AG20443 (cell line): ENCODE measurements at regions not wholly inside any gene's neighbourhood (a gene's known extent, or its start where the extent isn't known, plus 50 kb on each side); places are given as distances from the start of the nearest gene placed in this dataset.
"Not testable (repeated sequence)": the region's sequence is repeated elsewhere in the genome, so short reads cannot be mapped to it uniquely, and the experiment has no call there.

Source experiments
- DNase-seq: peaks from one replicate; pipeline ENCODE4 v3.0.0; 2012; ENCODE audit warnings: low spot score, mixed read lengths

DNA sequence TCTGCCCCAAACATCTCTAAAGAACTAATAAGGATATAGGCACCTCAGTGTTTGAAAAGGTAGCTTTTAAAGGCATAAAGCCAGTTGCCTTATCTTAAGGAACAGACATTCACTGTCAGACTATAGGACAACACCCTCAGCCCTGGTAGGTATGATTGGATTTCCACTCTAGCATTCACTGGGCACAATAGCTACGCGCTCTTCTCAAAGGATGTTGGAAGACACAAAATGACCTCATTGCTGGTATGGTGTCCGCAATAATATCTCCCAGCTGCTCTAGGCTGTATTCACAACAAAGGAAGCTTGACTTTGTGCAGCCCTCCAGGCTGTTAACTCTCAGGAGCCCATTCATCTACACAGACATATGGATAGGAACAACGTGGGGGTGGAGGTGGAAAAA, 119.4 kb upstream of the CXADR start:
- DNase-seq, result no peak

DNA sequence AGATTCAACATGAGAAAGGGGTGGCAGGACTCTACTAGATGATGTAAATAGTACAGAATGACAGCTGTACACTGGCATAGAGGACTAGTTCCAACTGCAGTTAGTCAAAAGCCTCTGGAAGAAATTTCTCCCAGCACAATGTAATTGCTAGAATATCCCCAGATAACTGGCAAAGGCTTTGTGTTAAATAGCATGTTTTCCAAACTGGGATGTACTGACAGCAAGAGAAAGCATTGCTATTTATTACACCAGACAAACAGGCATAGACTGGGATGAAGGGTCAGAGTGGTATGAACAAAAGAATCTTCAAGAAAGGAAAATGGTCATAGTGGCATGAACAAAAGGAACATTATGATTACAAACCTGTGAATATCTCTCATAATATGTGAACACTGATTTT, 115.9 kb upstream of the CXADR start:
- no peak for DNase-seq

DNA sequence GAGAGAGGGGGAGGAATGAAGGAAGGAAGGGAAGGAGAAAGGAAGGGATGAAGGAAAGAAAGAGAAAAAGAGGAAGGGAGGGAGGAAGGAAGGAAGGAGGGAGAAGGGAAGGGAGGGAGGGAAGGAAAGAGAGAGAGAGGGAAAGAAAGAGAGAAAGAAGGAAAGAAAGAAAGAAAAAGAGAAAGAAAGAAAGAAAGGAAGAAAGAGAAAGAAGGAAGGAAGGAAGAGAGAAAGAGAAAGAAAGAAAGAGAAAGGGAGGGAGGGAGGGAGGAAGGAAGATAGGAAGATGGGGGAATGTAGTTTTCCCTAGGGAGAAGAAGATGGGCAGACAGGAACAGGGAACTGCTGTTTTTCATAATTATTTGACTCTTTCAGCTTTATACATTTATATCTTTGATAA, 115.1 kb upstream of the CXADR start:
- DNase-seq, result no peak

DNA sequence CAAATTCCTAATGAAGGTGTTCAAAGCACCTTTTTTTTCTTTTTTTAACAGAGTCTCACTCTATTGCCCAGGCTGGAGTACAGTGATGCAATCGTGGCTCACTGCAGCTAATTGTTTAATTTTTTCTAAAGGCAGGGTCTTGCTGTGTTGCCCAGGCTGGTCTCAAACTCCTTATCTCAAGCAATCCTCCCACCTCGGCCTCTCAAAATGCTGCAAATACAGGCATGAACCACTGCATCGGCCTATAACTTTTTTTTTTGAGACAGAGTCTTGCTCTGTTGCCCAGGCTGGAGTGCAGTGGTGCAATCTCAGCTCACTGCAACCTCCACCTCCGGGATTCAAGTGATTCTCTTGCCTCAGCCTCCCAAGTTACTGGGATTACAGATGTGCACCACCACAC, 113.9 kb upstream of the CXADR start:
- DNase-seq, result not testable (repeated sequence)

DNA sequence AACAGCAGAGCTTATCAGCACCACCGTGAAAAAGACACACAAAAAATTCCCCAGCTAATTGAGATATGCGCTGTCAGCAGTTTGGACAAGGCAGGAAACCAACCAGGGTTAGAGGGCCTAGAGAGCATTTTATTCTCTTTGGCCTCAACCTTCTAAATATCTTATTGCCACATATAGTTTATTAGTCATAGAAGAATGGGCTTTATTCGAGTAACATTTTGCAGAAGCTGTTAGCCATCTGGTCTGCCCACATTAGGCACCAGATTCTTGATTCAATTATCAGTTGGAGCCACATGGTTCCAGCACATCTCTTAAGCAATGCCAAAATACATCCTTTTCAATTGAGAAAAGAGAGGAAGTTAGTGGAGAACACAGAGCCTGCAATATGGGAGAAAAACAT, 109.9 kb upstream of the CXADR start:
- no peak for DNase-seq

DNA sequence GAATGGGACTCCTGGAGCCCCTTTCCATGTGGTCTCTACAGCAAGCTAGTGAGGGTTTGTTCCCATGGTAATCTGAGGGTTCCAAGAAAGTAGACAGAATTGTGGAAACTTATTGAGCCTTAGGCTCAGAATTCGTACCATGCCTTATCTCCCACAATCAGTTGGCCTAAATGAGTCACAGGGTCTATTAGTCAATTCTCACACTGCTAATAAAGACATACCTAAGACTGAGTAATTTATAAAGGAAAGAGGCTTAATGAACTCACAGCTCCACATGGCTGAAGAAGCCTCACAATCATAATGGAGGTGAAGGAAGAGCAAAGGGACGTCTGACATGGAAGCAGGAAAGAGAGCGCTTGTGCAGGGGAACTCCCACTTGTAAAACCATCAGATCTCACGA, 106.6 kb upstream of the CXADR start:
- DNase-seq, result no peak

DNA sequence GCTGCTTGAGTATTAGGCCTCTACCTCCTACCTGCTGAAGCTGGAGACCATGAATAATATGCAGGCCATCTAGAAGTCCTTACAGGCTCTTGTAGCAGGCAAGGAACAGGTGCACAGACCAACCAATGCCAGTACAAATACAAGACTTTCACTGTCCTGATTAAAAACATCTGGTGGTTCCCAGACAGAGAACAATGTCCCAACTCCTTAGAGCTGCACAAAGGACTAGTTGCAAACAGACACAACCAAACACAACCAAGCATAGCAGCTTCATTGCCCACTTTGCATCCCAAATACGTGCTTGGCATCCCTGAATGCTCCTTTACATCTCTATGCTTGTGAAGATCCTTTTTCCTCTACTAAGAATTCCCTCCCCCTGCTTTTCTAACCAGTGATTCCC, 98.1 kb upstream of the CXADR start:
- DNase-seq, result no peak

DNA sequence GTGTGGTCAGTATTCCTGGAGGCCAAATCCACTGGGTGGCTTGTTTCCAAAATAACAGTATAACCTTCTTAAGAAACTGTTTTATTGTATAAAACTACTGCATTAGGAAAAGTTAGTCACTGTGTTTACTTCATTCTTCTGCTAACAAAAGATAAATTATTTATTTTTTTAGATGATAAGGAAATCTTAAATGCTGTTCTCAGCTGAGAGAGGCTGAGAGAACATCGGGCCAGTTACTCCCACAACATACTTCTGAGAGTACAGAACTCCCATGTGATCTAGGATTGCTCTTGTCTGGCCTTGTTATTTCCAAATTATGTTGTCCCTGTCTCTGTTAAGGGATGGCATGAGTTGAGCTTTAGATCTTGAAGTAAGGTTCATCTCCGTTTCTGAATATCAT, 96.7 kb upstream of the CXADR start:
- no peak for DNase-seq

DNA sequence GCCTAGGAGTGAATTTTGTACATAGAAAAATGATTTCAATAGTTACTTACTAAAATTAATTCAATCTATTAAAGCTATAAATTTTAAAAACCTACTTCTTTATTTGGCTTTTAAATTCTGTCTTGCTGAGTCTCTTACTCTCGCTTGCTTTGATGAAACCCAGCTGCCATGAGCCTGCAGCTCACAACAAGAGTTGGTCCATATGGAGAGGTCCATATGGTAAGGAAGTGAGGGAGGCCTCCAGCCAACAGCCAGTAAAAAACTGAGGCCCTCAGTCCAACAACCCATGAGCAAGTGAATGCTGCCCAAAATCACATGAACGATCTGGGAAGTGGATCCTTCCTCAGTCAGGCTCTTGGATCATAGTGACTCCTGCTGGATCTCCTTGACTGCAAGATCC, 89.9 kb upstream of the CXADR start:
- no peak for DNase-seq

DNA sequence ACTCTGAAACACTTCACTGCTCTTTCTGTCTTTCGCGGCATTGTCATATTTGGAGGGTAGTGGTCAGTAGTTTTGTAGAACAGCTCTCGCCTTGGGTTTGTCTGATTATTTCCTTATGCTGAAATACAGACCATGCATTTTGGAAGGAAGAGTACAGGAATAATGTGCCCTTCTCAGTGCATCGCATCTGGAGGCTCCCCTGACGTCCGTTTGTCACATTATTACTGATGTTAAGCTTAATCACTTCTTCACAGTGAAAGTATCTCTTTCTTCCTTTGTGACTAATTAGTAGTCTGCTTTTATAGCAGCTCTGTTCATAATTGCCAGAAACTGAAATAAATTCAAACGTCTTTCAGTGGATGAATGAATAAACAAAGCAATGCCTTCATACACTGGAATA, 85.7 kb upstream of the CXADR start:
- DNase-seq, result no peak

DNA sequence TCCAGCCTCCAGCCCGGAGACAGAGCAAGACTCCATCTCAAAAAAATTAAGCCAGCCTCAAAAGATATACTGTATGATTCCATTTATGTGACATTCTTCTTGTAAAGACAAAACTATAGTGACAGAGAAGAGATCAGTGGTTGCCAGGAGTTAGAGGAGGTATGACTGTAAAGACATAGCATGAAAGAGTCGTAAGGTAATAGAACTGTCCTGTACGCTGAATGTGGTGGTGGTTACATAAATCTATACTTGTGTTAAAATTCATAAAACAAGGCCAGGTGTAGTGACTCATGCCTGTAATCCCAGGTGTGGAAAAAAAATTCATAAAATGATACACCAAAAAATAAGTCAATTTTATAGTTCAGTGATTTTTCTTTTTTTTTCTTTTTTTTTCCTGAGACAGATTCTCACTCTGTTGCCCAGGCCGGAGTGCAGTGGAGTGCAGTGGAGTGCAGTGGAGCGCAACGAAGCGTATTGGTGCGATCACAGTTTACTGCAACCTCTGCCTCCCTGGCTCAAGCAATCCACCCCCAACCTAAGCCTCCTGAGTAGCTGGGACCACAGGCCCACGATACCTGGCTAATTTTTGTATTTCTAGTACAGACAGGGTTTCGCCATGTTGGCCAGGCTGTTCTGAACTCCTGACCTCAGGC, 84.9 kb upstream of the CXADR start:
- DNase-seq, result no peak

DNA sequence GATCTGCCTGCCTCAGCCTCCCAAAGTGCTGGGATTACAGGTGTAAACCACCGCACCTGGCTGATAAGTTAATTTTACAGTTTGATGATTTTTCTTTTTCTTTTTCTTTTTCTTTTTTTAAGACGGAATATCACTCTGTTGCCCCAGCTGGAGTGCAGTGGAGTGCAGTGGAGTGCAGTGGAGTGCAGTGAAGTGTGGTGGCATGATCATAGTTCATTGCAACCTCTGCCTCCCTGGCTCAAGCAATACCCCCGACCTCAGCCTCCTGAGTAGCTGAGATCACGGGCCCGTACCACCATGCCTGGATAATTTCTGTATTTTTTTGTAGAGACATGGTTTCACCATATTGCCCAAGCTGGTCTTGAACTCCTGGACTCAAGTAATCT, 84.4 kb upstream of the CXADR start:
- no peak for DNase-seq

DNA sequence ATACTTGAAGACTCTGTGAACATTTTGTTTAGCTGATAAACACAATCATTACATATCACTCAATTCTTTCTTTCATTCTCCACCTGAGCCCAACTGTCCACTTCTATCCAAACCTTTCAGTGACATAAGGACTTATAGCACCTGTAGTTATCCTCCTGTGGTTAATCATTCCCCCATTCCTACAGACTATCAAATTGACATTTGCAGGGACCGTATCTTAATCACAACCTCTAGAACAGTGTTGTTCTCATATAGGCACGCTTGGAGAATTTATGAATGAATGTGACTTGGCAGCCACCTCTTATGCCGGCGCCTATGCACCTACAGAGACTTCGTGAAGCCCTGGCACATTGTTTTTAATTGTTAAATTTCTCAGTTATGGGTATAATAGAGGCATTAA, 83.9 kb upstream of the CXADR start:
- no peak for DNase-seq

DNA sequence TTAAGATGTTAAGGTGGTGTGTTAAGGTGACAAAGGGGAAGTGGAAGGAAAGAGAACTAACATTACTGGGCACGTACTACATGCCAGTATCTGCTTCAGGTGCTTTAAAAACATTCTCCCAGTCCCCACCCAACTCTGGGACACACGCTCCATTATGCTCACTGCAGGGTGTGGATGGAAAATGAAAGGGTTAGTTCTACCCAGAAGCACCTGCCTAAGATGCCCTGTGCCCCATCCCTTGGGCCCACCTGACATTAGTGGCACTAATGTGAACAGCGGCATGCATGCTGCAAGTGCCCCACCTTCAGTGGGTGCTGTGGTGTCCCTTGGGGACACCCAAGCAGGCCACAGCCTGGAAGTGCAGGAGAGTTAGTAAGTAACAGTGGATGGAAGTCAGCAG, 82.9 kb upstream of the CXADR start:
- no peak for DNase-seq

DNA sequence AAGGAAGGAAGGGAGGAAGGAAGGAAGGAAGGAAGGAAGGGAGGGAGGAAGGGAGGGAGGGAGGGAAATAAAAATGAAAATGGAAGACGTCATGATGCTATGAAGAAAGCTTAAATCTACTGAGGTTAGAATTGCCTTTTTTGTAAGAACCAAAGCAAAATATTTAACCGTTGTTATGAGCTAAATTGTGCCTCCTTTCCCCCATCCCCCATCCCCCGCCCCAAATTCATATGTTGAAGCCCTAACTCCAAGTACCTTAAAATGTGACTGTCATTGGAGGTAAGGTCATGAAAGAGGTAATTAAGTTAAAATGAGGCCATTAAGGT, 80.1 kb upstream of the CXADR start:
- DNase-seq, result no peak

DNA sequence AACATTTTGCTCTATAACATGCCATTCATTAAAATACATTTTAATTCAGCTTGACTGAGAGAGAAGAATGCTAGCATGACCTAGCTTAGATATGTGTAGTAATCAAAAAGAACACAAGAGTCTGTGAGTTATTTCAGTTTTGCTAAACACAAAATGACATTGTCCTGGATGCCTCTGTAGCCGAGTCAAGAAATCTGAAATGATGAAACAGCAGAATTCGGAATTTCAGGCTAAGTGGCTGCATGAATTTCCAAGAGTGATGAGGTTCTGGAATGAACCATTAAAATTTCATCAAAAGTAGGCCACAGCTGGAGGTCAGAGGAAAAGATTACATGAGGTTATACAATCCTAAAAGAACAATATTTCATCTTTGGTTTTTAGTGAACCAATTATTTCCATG, 79.1 kb upstream of the CXADR start:
- DNase-seq, result no peak

DNA sequence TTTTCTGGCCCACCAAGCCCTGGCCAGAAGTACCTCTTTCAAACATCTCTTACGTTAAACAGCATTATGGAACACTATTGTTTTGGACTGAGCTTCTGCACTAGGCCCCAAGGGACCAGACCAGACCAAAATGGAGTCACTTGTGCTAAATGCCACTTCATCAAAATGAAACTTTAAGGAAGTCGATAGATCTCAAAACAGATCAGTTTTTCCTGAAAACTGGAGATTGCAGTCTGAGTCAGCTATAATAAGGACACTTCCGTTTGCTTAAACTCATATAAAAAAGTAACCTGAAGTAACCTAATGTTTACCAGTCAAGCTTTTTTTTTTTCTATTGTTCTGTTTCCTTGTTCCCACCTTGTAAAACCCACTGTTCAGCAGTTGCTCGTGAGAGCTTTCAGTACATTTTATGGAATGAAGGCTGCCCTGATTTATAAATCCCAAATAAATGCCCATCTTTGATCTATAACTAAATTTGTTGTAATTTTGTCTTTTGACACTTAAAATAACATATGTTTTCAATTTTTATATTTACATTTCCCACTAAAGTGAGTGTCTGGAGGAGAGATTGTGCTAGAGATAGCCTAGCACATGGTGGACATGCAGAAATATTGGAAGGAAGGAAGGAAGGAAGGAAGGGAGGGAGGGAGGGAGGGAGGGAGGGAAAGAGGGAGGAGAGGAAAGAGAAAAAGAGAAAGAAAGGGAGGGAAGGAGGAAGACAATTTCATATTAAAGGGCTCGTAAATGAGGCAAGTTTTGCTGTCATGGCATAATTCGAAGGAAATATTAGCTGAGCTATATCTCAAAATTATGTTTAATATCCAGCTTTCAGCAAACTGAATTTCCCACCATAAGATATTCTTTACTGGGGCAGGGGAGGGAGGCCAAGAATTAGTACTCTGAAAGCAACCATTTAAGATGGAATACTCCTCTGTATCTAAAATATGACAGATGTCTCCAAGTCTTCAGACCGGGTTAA, 77.0 kb upstream of the CXADR start:
- DNase-seq, result no peak

DNA sequence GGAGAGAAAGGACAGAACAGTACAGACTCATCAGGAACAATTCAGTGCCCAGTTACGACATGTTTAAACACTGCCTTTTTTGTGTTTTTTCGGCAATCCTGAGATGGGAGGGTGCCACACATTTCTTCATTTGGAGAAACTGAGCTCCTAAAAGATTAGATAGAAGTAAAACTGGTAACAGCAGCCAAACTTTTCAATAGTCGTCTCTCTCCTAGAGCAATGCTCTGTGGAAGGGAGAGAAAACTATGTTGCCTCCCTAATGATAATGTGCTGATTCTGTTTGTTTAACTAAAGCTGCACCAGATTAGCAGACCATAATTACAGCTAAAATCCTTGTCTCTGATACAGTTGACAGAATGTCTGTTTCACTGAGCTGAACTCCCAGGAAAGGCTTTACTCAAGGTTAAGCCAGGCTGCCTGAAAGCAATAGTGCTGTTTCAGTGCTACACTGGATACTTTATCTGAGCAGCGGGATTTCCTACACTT, 76.2 kb upstream of the CXADR start:
- no peak for DNase-seq

DNA sequence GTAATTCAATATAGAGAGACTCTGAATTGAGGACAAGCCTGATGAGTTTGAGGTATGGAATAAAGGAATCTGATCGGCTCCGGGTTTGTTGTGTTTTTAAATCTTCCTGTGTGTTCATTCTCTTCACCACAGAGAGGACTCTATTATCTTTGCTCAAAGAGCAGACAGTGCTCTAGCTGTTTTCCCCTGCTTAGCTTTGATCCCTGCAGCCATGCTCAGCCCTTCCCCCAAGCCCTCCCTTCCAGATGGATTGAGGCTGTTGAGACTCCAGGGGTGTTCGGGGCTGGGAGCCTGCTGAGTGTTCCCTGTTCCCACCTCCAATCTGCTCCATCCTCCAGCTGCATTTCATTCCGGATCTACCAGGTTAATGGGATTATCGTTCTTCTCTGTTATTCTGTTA, 74.2 kb upstream of the CXADR start:
- no peak for DNase-seq

DNA sequence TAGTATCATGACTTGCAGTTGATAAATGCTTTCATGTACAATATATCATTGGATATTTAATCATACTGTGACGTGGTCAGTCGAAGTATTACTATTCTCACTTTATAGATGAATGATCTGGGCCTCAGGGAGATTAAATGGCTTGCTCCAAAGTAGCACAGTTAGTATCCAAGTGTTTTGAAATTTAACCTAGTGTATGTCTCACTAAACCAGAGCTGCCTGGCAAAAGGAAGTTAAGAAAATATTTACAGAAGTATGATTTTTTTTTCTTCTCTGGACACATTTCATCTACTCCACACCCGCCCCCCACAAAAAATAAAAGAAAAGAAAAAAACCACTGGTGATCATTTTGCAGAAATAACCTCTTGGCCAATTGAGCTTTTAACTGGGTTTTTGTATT, 71.9 kb upstream of the CXADR start:
- DNase-seq, result no peak

DNA sequence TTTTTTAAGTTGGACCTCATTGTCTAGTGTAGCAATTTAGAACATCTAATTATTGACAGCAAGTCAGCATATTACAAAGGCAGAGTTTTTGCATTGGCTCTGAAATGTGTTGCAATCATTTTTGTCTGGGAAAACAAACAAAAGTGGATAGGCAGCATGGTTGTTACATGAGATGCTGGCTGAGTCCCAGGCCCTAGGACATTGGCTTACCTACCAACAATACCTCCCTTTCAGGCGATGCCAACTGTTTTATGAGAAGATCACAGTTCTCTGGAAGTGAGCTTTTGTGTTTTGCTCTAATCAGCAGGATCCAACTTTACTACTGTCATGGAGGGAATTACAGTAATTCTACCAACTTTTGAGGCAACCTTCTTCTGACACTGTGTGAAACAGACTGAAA, 71.5 kb upstream of the CXADR start:
- no peak for DNase-seq

DNA sequence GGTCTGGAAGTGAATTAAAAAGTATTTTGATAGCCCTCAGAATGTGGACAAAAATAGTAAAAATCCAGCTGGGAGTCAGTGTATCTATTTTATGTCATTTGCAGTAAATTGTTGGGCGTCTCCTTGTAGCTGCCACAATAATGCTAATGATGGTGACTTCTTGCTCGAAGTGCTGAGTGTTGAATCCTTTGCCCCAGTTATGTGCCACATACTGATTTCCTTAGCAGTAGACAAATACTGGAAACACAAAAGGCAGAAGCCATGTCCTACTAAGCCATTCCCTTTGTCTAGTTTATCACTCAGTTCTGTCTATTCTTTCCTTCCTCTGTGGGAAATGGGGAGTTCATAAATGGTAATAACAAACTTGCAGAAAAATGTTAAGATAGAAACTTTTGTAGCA, 70.7 kb upstream of the CXADR start:
- no peak for DNase-seq

DNA sequence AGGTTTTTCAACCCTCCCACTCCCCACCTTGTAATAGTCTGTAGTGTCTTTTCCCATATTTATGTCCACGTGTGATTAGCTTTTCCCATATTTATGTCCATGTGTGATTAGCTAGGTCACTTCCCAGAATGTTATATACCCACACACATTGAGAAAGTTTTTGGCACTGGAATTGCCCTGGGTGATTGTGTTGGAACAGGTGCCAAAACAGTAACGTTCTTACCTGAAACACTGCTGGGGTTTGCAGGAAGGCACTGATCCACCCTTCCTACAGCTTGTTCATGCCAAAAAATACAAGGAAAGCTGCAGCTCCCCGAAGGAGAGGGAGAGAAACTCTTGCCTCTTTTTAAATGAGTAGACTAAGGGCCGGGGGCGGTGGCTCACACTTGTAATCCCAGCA, 68.0 kb upstream of the CXADR start:
- DNase-seq, result no peak

DNA sequence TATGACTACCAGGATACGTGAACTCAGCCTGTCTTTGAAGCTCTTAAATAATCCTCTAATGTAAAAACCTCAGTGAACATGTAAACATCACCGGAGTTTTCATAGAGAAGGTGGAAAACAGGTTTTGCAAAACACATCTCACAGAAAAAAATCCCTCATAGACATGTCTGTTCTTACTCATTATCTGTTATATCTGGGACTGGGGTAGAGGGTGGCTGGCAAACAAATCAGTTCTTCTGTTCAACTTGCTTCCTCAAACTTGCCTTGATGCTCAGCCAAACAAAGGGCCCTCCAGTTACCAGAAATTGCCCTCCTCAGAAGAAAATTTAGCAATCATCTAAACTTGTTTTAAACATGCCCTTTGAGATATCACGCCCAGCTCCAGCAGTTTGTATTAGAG, 66.1 kb upstream of the CXADR start:
- DNase-seq, result no peak
